Endothelial cell (in vitro differentiated cells): ENCODE measurements at regions not wholly inside any gene's neighbourhood (a gene's known extent, or its start where the extent isn't known, plus 50 kb on each side); places are given as distances from the start of the nearest gene placed in this dataset.

Source experiments
- DNase-seq: peaks from one replicate; pipeline ENCODE4 v3.0.0; 2021; ENCODE audit warnings: low spot score
- H3K27ac Mint-ChIP-seq: one replicate; pipeline ENCODE4 v1.8.0; 2021; ENCODE audit warnings: mixed read lengths, inconsistent platforms; ENCODE audit not compliant: unreplicated experiment
- H3K27me3 Mint-ChIP-seq: one replicate; pipeline ENCODE4 v1.8.0; 2021; ENCODE audit warnings: mild to moderate bottlenecking, moderate library complexity, mixed read lengths, inconsistent platforms; ENCODE audit not compliant: unreplicated experiment
- H3K36me3 Mint-ChIP-seq: one replicate; pipeline ENCODE4 v1.8.0; 2021; ENCODE audit warnings: mild to moderate bottlenecking, low read depth, mixed read lengths, inconsistent platforms; ENCODE audit not compliant: unreplicated experiment
- H3K4me1 Mint-ChIP-seq: one replicate; pipeline ENCODE4 v1.8.0; 2021; ENCODE audit warnings: mild to moderate bottlenecking, mixed read lengths, inconsistent platforms; ENCODE audit not compliant: unreplicated experiment
- H3K4me3 Mint-ChIP-seq: one replicate; pipeline ENCODE4 v1.8.0; 2021; ENCODE audit warnings: mild to moderate bottlenecking, mixed read lengths, inconsistent platforms; ENCODE audit not compliant: unreplicated experiment
- H3K9me3 Mint-ChIP-seq: one replicate; pipeline ENCODE4 v1.8.0; 2021; ENCODE audit warnings: mixed read lengths, inconsistent platforms; ENCODE audit not compliant: unreplicated experiment
- CTCF ChIP-seq: fragments of 200-600 bp; sonication (generic); IDR thresholded peaks from one replicate; pipeline ENCODE4 v1.5.0; 2021; ENCODE audit warnings: antibody characterized with exemption; ENCODE audit not compliant: unreplicated experiment

GRCh38 chr11:130995266-130995665 lies 79.0 kb upstream of the SNX19 start:
- no peak overlapping the region for H3K4me3 Mint-ChIP-seq
- no peaks in the 10 kb centered on the region for H3K36me3 Mint-ChIP-seq
- no peak for DNase-seq
- no peak for TF ChIP-seq CTCF
- H3K27ac Mint-ChIP-seq = no peak overlapping the region
- H3K27me3 Mint-ChIP-seq = no peaks in the 10 kb centered on the region
- no peaks in the 10 kb centered on the region for H3K9me3 Mint-ChIP-seq
- no peaks in the 10 kb centered on the region for H3K4me1 Mint-ChIP-seq

DNA sequence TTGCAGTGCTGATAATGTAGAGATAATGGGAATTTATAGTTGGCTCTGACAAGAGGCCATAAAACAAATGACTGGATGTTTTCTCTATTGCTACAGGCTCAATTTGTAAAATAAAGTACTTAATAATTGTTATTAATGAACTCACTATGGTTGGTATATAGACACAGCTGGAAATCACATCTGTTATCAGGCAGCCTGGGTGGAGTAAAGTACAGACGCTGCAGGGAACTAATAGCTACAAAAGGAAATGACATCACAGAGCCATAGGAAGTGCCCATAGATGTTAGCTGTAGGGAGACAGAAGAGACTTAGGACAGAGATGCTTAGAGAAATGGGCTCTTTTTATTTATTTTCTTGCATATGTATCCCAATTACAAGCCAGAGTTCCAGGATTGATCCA lies 81.0 kb upstream of the SNX19 start:
- Mint-ChIP-seq H3K27ac (no peak overlapping the region), H3K9me3 (no peaks in the 10 kb centered on the region), H3K36me3 (no peaks in the 10 kb centered on the region), H3K4me3 (no peak overlapping the region), H3K27me3 (no peaks in the 10 kb centered on the region), H3K4me1 (no peaks in the 10 kb centered on the region)
- TF ChIP-seq CTCF = no peak
- DNase-seq = no peak

DNA sequence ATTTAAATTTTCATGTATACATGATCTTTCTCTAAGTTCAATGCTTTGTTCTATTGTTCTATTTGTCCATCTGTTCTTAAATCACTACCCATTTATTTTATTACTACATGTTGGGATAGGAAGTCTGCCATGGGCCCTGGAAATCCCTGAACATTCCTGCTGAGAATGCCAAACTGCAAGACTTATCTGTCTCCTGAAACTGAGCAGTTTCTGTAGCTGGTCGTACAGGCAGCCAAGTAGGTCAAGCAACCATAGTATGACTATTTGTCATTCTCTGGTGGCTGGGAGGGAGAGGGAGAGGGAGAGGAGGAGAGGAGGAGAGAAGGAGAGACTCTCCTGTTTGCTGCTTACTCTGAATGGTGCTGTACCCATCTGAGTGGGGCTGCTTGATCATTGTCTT lies 82.8 kb upstream of the SNX19 start:
- no peaks in the 10 kb centered on the region for H3K27me3 Mint-ChIP-seq
- H3K9me3 Mint-ChIP-seq = no peaks in the 10 kb centered on the region
- no peak for DNase-seq
- no peaks in the 10 kb centered on the region for H3K36me3 Mint-ChIP-seq
- H3K4me3 Mint-ChIP-seq = no peak overlapping the region
- no peak overlapping the region for H3K27ac Mint-ChIP-seq
- no peaks in the 10 kb centered on the region for H3K4me1 Mint-ChIP-seq
- TF ChIP-seq CTCF = no peak

- DNase-seq = no peak
- no peak for TF ChIP-seq CTCF
- no peaks in the 10 kb centered on the region for H3K4me1 Mint-ChIP-seq
- H3K4me3 Mint-ChIP-seq = no peak overlapping the region
- no peak overlapping the region for H3K27ac Mint-ChIP-seq
- no peaks in the 10 kb centered on the region for H3K27me3 Mint-ChIP-seq
- no peaks in the 10 kb centered on the region for H3K36me3 Mint-ChIP-seq
- no peaks in the 10 kb centered on the region for H3K9me3 Mint-ChIP-seq
Observed at GRCh38 chr11:130999992-131000770, 83.9 kb upstream of the SNX19 start.

DNA sequence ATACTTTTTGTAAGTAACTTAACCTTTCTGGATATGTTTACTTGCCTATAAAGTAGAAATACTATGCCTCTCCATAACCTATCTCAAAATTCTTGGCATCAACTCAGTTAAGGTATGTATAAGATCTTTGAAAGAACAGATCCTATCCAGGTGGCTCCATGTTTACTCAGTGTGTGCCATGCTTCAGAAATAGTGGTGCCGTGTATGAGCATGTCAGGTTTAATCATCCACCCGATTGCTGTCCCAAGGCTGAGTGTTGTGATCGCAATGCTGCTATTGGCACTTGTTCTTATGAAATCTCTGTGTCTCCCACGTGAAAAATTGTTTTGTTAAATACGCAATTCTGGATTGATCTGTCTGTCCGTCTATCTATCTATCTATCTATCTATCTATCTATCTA lies 85.9 kb upstream of the SNX19 start:
- no peak overlapping the region for H3K4me3 Mint-ChIP-seq
- no peaks in the 10 kb centered on the region for H3K9me3 Mint-ChIP-seq
- H3K36me3 Mint-ChIP-seq = no peaks in the 10 kb centered on the region
- no peak for DNase-seq
- no peak overlapping the region for H3K27ac Mint-ChIP-seq
- TF ChIP-seq CTCF = no peak
- H3K4me1 Mint-ChIP-seq = no peaks in the 10 kb centered on the region
- H3K27me3 Mint-ChIP-seq = no peaks in the 10 kb centered on the region
